ENCODE measurements at regions not wholly inside any gene's neighbourhood (a gene's known extent, or its start where the extent isn't known, plus 50 kb on each side); places are given as distances from the start of the nearest gene placed in this dataset.

GRCh38 chr3:99570061-99570460 is 68.3 kb upstream of the COL8A1 start:
- no peak overlapping the region for H3K4me3 ChIP-seq (replicated peaks in 1 of 4; ENCODE audit: control extremely low read depth in 1 of 4, insufficient read depth in 1 of 4, low read depth in 3 of 4, low read length in 4 of 4)
- no peaks in the 10 kb centered on the region for H3K79me2 ChIP-seq (ENCODE audit: control insufficient read depth, insufficient read depth, low read length)
- no peaks in the 10 kb centered on the region for H3K9me3 ChIP-seq (ENCODE audit: control insufficient read depth, insufficient read depth, low read depth, low read length)
- no peak overlapping the region for H3K9ac ChIP-seq (ENCODE audit: insufficient read depth, low read length)
- no peak for DNase-seq (ENCODE audit: low read depth in 2 of 2)
- TF ChIP-seq, protein P1, sequence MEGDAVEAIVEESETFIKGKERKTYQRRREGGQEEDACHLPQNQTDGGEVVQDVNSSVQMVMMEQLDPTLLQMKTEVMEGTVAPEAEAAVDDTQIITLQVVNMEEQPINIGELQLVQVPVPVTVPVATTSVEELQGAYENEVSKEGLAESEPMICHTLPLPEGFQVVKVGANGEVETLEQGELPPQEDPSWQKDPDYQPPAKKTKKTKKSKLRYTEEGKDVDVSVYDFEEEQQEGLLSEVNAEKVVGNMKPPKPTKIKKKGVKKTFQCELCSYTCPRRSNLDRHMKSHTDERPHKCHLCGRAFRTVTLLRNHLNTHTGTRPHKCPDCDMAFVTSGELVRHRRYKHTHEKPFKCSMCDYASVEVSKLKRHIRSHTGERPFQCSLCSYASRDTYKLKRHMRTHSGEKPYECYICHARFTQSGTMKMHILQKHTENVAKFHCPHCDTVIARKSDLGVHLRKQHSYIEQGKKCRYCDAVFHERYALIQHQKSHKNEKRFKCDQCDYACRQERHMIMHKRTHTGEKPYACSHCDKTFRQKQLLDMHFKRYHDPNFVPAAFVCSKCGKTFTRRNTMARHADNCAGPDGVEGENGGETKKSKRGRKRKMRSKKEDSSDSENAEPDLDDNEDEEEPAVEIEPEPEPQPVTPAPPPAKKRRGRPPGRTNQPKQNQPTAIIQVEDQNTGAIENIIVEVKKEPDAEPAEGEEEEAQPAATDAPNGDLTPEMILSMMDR (conservative IDR thresholded peaks at IDR 0.05 in 1 of 2, IDR thresholded peaks at IDR 0.05 in 1 of 2; ENCODE audit: low read depth in 1 of 2, low read length in 2 of 2), result no peak
- TF ChIP-seq EZH2 (IDR thresholded peaks at IDR 0.05; ENCODE audit: low read length, missing control alignments), result no peak
- no peak overlapping the region for H3K4me2 ChIP-seq (ENCODE audit: extremely low read depth, insufficient read depth, low read length)
- H3K27me3 ChIP-seq (ENCODE audit: control insufficient read depth, insufficient read depth, low read length), result no peaks in the 10 kb centered on the region
- H4K20me1 ChIP-seq (ENCODE audit: control insufficient read depth, extremely low read depth, insufficient read depth, low read length), result no peaks in the 10 kb centered on the region
- peaks cover 2% of the 10 kb centered on the region for H3K4me1 ChIP-seq (ENCODE audit: control insufficient read depth, extremely low read depth, insufficient read depth, low read length)
- H3K36me3 ChIP-seq (ENCODE audit: control insufficient read depth, insufficient read depth, low read length), result no peaks in the 10 kb centered on the region
- H2AFZ ChIP-seq (ENCODE audit: low read length), result no peak overlapping the region
- H3K27ac ChIP-seq (ENCODE audit: insufficient read depth, low read length), result no peak overlapping the region

DNA sequence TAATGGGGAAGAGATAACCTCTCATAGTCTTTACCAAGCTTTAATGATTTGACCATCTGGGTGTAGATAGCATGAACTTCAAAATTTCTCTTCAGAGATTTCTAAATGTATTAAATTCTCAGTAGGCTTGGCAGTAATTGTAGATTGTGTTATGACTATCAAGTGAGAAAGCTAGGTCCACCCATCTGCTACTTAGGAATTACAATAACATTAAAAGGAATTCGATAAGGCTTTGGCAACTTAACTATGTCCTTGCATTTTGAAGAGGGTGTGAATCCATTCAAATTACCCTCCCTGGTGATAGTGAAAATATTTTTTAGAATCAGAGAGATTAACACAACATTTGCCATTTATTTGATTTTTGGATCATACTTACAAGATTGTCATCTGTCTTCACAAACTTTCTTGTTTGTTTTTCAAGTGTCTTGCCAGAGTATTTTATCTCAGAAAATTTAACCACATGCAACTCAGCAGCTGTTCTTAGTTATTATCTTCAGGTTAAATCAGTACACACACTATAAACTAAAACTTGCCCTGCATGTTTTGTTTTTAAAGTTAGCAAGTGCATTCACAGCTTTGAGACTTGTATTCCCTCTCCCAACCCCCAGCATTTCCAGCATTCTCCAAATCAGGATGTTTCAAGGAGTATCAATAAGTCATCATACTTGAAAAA is 69.6 kb upstream of the COL8A1 start:
- no peak for TF ChIP-seq EZH2 (IDR thresholded peaks at IDR 0.05; ENCODE audit: low read length, missing control alignments)
- TF ChIP-seq, protein P1 (conservative IDR thresholded peaks at IDR 0.05 in 1 of 2, IDR thresholded peaks at IDR 0.05 in 1 of 2; ENCODE audit: low read depth in 1 of 2, low read length in 2 of 2), result no peak
- no peak for DNase-seq (ENCODE audit: low read depth in 2 of 2)

DNA sequence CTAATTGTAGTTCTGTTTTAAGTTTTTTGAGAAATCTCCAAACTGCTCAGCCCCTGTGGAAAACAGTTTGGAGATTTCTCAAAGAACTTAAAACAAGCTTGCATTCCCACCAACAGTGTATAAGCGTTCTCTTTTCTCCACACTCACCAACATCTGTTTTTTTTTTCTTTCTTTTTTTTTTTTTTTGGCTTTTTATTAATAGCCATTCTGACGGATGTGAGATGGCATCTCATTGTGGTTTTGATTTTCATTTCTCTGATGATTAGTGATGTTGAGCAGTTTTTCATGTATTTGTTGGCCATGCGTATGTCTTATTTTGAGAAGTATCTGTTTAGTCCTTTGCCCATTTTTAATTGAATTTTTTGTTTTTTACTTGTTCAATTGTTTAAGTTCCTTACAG is 73.1 kb upstream of the COL8A1 start:
- H3K4me2 ChIP-seq (ENCODE audit: extremely low read depth, insufficient read depth, low read length), result no peak overlapping the region
- no peaks in the 10 kb centered on the region for H3K27me3 ChIP-seq (ENCODE audit: control insufficient read depth, insufficient read depth, low read length)
- H3K9me3 ChIP-seq (ENCODE audit: control insufficient read depth, insufficient read depth, low read depth, low read length), result no peaks in the 10 kb centered on the region
- no peaks in the 10 kb centered on the region for H4K20me1 ChIP-seq (ENCODE audit: control insufficient read depth, extremely low read depth, insufficient read depth, low read length)
- peaks cover 5% of the 10 kb centered on the region for H3K4me1 ChIP-seq (ENCODE audit: control insufficient read depth, extremely low read depth, insufficient read depth, low read length)
- H3K36me3 ChIP-seq (ENCODE audit: control insufficient read depth, insufficient read depth, low read length), result no peaks in the 10 kb centered on the region
- H3K79me2 ChIP-seq (ENCODE audit: control insufficient read depth, insufficient read depth, low read length), result no peaks in the 10 kb centered on the region
- H3K4me3 ChIP-seq (replicated peaks in 1 of 4; ENCODE audit: control extremely low read depth in 1 of 4, insufficient read depth in 1 of 4, low read depth in 3 of 4, low read length in 4 of 4), result no peak overlapping the region
- no peak for DNase-seq (ENCODE audit: low read depth in 2 of 2)
- no peak overlapping the region for H3K9ac ChIP-seq (ENCODE audit: insufficient read depth, low read length)
- H3K27ac ChIP-seq (ENCODE audit: insufficient read depth, low read length), result no peak overlapping the region
- TF ChIP-seq, protein P1 (conservative IDR thresholded peaks at IDR 0.05 in 1 of 2, IDR thresholded peaks at IDR 0.05 in 1 of 2; ENCODE audit: low read depth in 1 of 2, low read length in 2 of 2), result no peak
- no peak for TF ChIP-seq EZH2 (IDR thresholded peaks at IDR 0.05; ENCODE audit: low read length, missing control alignments)
- no peak overlapping the region for H2AFZ ChIP-seq (ENCODE audit: low read length)

More for the DNA sequence above, 69.6 kb upstream of the COL8A1 start:
- Histone ChIP-seq H3K4me1 (ENCODE audit: control insufficient read depth, extremely low read depth, insufficient read depth, low read length) (peaks cover 3% of the 10 kb centered on the region), H3K9ac (ENCODE audit: insufficient read depth, low read length) (no peak overlapping the region), H3K9me3 (ENCODE audit: control insufficient read depth, insufficient read depth, low read depth, low read length) (no peaks in the 10 kb centered on the region), H3K36me3 (ENCODE audit: control insufficient read depth, insufficient read depth, low read length) (no peaks in the 10 kb centered on the region), H3K4me3 (replicated peaks in 1 of 4; ENCODE audit: control extremely low read depth in 1 of 4, insufficient read depth in 1 of 4, low read depth in 3 of 4, low read length in 4 of 4) (no peak overlapping the region), H4K20me1 (ENCODE audit: control insufficient read depth, extremely low read depth, insufficient read depth, low read length) (no peaks in the 10 kb centered on the region), H2AFZ (ENCODE audit: low read length) (no peak overlapping the region), H3K27me3 (ENCODE audit: control insufficient read depth, insufficient read depth, low read length) (no peaks in the 10 kb centered on the region), H3K27ac (ENCODE audit: insufficient read depth, low read length) (no peak overlapping the region), H3K4me2 (ENCODE audit: extremely low read depth, insufficient read depth, low read length) (no peak overlapping the region), H3K79me2 (ENCODE audit: control insufficient read depth, insufficient read depth, low read length) (no peaks in the 10 kb centered on the region)
